Stomach (tissue), 4 donors: ENCODE measurements at regions not wholly inside any gene's neighbourhood (a gene's known extent, or its start where the extent isn't known, plus 50 kb on each side); places are given as distances from the start of the nearest gene placed in this dataset.

Experiments used
- POLR2A ChIP-seq, 4 donors: fragments of 450-650 bp; IDR thresholded peaks; one replicate each; pipeline ENCODE4 v1.6.1; 2016; ENCODE audit warnings: antibody characterized with exemption in 4 of 4, control low read depth in 2 of 4, mild to moderate bottlenecking in 1 of 4, moderate library complexity in 1 of 4
- TF ChIP-seq, protein P1 (sequence below), 7 experiments: fragments of 450-650 bp in 4 of 7; fragments of 200-600 bp in 3 of 7; sonication (generic) in 3 of 7; IDR thresholded peaks; one replicate each; pipeline ENCODE4 v1.5.1; 2016 to 2019; ENCODE audit warnings: antibody characterized with exemption in 7 of 7, control low read depth in 2 of 7, mild to moderate bottlenecking in 1 of 7

DNA sequence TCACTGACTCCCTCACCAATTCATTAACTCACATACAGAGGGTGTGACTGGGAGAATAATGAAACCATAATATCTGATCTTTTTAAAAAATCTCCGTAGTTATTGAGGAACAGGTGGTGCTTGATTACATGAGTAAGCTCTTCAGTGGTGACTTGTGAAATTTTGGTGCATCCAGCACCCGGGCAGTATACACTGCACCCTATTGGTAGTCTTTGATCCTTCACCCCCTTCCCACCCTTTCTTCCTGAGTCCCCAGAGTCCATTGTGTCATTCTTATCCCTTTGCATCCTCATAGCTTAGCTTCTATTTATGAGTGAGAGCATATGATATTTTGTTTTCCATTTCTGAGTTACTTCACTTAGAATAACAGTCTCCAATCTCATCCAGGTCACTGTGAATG, 1143.8 kb downstream of the PCDH19 start:
- no peak for TF ChIP-seq POLR2A (IDR thresholded peaks at IDR 0.05)
- TF ChIP-seq, protein P1, sequence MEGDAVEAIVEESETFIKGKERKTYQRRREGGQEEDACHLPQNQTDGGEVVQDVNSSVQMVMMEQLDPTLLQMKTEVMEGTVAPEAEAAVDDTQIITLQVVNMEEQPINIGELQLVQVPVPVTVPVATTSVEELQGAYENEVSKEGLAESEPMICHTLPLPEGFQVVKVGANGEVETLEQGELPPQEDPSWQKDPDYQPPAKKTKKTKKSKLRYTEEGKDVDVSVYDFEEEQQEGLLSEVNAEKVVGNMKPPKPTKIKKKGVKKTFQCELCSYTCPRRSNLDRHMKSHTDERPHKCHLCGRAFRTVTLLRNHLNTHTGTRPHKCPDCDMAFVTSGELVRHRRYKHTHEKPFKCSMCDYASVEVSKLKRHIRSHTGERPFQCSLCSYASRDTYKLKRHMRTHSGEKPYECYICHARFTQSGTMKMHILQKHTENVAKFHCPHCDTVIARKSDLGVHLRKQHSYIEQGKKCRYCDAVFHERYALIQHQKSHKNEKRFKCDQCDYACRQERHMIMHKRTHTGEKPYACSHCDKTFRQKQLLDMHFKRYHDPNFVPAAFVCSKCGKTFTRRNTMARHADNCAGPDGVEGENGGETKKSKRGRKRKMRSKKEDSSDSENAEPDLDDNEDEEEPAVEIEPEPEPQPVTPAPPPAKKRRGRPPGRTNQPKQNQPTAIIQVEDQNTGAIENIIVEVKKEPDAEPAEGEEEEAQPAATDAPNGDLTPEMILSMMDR (IDR thresholded peaks at IDR 0.05), result no peak
